H9 (cell line): ENCODE measurements at regions not wholly inside any gene's neighbourhood (a gene's known extent, or its start where the extent isn't known, plus 50 kb on each side); places are given as distances from the start of the nearest gene placed in this dataset.

Source experiments
- DNase-seq: peaks from one replicate; pipeline ENCODE4 v3.0.0-alpha.2; 2017
- H2AFZ ChIP-seq: one replicate; pipeline ENCODE4 v1.6.1; 2013; ENCODE audit warnings: mild to moderate bottlenecking, low read length, control low read depth, moderate library complexity
- H2AK5ac ChIP-seq: 2 replicates; pipeline ENCODE4 v1.6.1; 2013; ENCODE audit warnings: low read length, control low read depth, mixed read lengths; ENCODE audit not compliant: insufficient read length
- H2BK120ac ChIP-seq: one replicate; pipeline ENCODE4 v1.6.1; 2013; ENCODE audit warnings: low read depth, mild to moderate bottlenecking, low read length, control low read depth, inconsistent platforms; ENCODE audit not compliant: poor library complexity, severe bottlenecking
- H2BK12ac ChIP-seq: 2 replicates; pipeline ENCODE4 v1.6.1; 2013; ENCODE audit warnings: low read length, control low read depth, mixed read lengths, low read depth; ENCODE audit not compliant: insufficient read length
- H2BK15ac ChIP-seq: 2 replicates; pipeline ENCODE4 v1.6.1; 2013; ENCODE audit warnings: low read depth, low read length, control low read depth
- H2BK20ac ChIP-seq: one replicate; pipeline ENCODE4 v1.6.1; 2013; ENCODE audit warnings: low read depth, mild to moderate bottlenecking, low read length, control low read depth, inconsistent platforms; ENCODE audit not compliant: poor library complexity, severe bottlenecking
- H2BK5ac ChIP-seq: 2 replicates; pipeline ENCODE4 v1.6.1; 2013; ENCODE audit warnings: low read length, control low read depth, mixed read lengths; ENCODE audit not compliant: insufficient read length
- H3K14ac ChIP-seq: 2 replicates; pipeline ENCODE4 v1.6.1; 2013; ENCODE audit warnings: low read length, control low read depth; ENCODE audit not compliant: insufficient read depth
- H3K18ac ChIP-seq: 2 replicates; pipeline ENCODE4 v1.6.1; 2013; ENCODE audit warnings: low read depth, mild to moderate bottlenecking, mixed read lengths, low read length, control low read depth; ENCODE audit not compliant: insufficient read length
- H3K23ac ChIP-seq: 2 replicates; pipeline ENCODE4 v1.6.1; 2013; ENCODE audit warnings: low read length, control low read depth, mixed read lengths, low read depth; ENCODE audit not compliant: insufficient read length
- H3K23me2 ChIP-seq: 2 replicates; pipeline ENCODE4 v1.6.1; 2013; ENCODE audit warnings: low read depth, mild to moderate bottlenecking, mixed read lengths, low read length, control low read depth; ENCODE audit not compliant: insufficient read length, poor library complexity, severe bottlenecking
- H3K27ac ChIP-seq: 2 replicates; pipeline ENCODE4 v1.5.1; 2013; ENCODE audit warnings: low read length, control low read depth, mixed read lengths, low read depth; ENCODE audit not compliant: insufficient read length
- H3K27me3 ChIP-seq: 2 replicates; pipeline ENCODE4 v1.6.1; 2013; ENCODE audit warnings: low read length, control low read depth, inconsistent platforms; ENCODE audit not compliant: insufficient read depth
- H3K4ac ChIP-seq: 2 replicates; pipeline ENCODE4 v1.6.1; 2013; ENCODE audit warnings: low read depth, mild to moderate bottlenecking, control low read depth, inconsistent platforms, low read length, moderate library complexity
- H3K4me1 ChIP-seq: 2 replicates; pipeline ENCODE4 v1.6.1; 2013; ENCODE audit warnings: low read length, control low read depth, inconsistent platforms; ENCODE audit not compliant: insufficient read depth
- H3K4me2 ChIP-seq: 2 replicates; pipeline ENCODE4 v1.6.1; 2013; ENCODE audit warnings: low read length, control low read depth, mixed read lengths; ENCODE audit not compliant: insufficient read length, insufficient read depth
- H3K56ac ChIP-seq: 2 replicates; pipeline ENCODE4 v1.6.1; 2013; ENCODE audit warnings: low read depth, mild to moderate bottlenecking, mixed read lengths, low read length, control low read depth; ENCODE audit not compliant: insufficient read length
- H3K79me1 ChIP-seq: 2 replicates; pipeline ENCODE4 v1.6.1; 2013; ENCODE audit warnings: low read depth, mild to moderate bottlenecking, moderate library complexity, low read length, control low read depth, inconsistent platforms; ENCODE audit not compliant: insufficient read depth, poor library complexity, severe bottlenecking
- H3K79me2 ChIP-seq: 2 replicates; pipeline ENCODE4 v1.6.1; 2013; ENCODE audit warnings: low read length, control low read depth, inconsistent platforms; ENCODE audit not compliant: insufficient read depth
- H3K9ac ChIP-seq: 2 replicates; pipeline ENCODE4 v1.6.1; 2013; ENCODE audit warnings: low read length, control low read depth, mixed read lengths; ENCODE audit not compliant: insufficient read length; ENCODE audit errors: extremely low read depth
- H3K9me3 ChIP-seq: one replicate; pipeline ENCODE4 v1.6.1; 2013; ENCODE audit warnings: low read depth, low read length, inconsistent platforms; ENCODE audit not compliant: control insufficient read depth
- H3T11ph ChIP-seq: one replicate; pipeline ENCODE4 v1.6.1; 2013; ENCODE audit warnings: mild to moderate bottlenecking, low read length, control low read depth, inconsistent platforms
- H4K20me1 ChIP-seq: one replicate; pipeline ENCODE4 v1.6.1; 2013; ENCODE audit not compliant: control insufficient read depth, insufficient read length, insufficient read depth
- H4K5ac ChIP-seq: 2 replicates; pipeline ENCODE4 v1.6.1; 2013; ENCODE audit warnings: low read depth, mild to moderate bottlenecking, mixed read lengths, low read length, control low read depth; ENCODE audit not compliant: insufficient read length
- H4K8ac ChIP-seq: replicated peaks from 2 replicates; pipeline ENCODE4 v1.6.1; 2013; ENCODE audit warnings: low read length, control low read depth, mixed read lengths, low read depth; ENCODE audit not compliant: insufficient read length
- H4K91ac ChIP-seq: 2 replicates; pipeline ENCODE4 v1.6.1; 2013; ENCODE audit warnings: low read depth, mild to moderate bottlenecking, moderate library complexity, mixed read lengths, low read length, control low read depth; ENCODE audit not compliant: insufficient read length
- H3K27ac Mint-ChIP-seq, 3 experiments: 2 replicates in 2 of 3; 3 replicates in 1 of 3; pipeline ENCODE4 v1.8.0; 2020 to 2021; ENCODE audit warnings: mixed read lengths in 3 of 3, mild to moderate bottlenecking in 1 of 3, moderate library complexity in 1 of 3
- H3K27me3 Mint-ChIP-seq: 2 replicates; pipeline ENCODE4 v1.8.0; 2021; ENCODE audit warnings: low read depth, mild to moderate bottlenecking, moderate library complexity, mixed read lengths
- H3K36me3 Mint-ChIP-seq, 3 experiments: 2 replicates in 2 of 3; 3 replicates in 1 of 3; pipeline ENCODE4 v1.8.0; 2020 to 2021; ENCODE audit warnings: low read depth in 3 of 3, mixed read lengths in 3 of 3; ENCODE audit not compliant: insufficient read depth in 1 of 3
- H3K4me1 Mint-ChIP-seq, 2 experiments: 2 replicates each; pipeline ENCODE4 v1.8.0; 2020; ENCODE audit warnings: mixed read lengths in 2 of 2
- H3K4me3 Mint-ChIP-seq, 2 experiments: 2 replicates in 1 of 2; 3 replicates in 1 of 2; pipeline ENCODE4 v1.8.0; 2020 to 2021; ENCODE audit warnings: mild to moderate bottlenecking in 2 of 2, mixed read lengths in 2 of 2, moderate library complexity in 1 of 2
- H3K9me3 Mint-ChIP-seq, 2 experiments: 2 replicates in 1 of 2; 3 replicates in 1 of 2; pipeline ENCODE4 v1.8.0; 2020; ENCODE audit warnings: mild to moderate bottlenecking in 2 of 2, mixed read lengths in 2 of 2, moderate library complexity in 1 of 2
- CTCF ChIP-seq: fragments of 200-600 bp; sonication (generic); conservative IDR thresholded peaks from 3 replicates; pipeline ENCODE4 v1.8.0; 2021; ENCODE audit warnings: antibody characterized with exemption, mild to moderate bottlenecking
- WGBS: extraction: QIAGEN DNeasy Blood & Tissue Kit; methylation state at CpG from one replicate; pipeline ENCODE4 v1.1.7; 2013; ENCODE audit warnings: missing lambda C conversion rate, low lambda C conversion rate, mixed read lengths; ENCODE audit not compliant: insufficient read length; ENCODE audit errors: extremely low coverage; 5-methylcytosine and 5-hydroxymethylcytosine counted together

GRCh38 chr18:5646739-5647138, 102.9 kb upstream of the EPB41L3 start:
- no peak for TF ChIP-seq CTCF
- Histone ChIP-seq H3K56ac (no peak overlapping the region), H3T11ph (no peak overlapping the region), H3K18ac (no peak overlapping the region), H2BK12ac (no peak overlapping the region), H3K9me3 (no peaks in the 10 kb centered on the region), H3K4ac (no peak overlapping the region), H3K27me3 (no peaks in the 10 kb centered on the region), H3K14ac (no peak overlapping the region), H3K4me2 (no peak overlapping the region), H2BK5ac (no peak overlapping the region), H3K79me2 (no peaks in the 10 kb centered on the region), H3K9ac (no peak overlapping the region), H4K5ac (no peak overlapping the region), H4K20me1 (no peaks in the 10 kb centered on the region), H3K23me2 (no peaks in the 10 kb centered on the region), H4K8ac (no peak overlapping the region), H3K79me1 (no peaks in the 10 kb centered on the region), H3K23ac (no peak overlapping the region), H2BK15ac (no peak overlapping the region), H2AFZ (no peak overlapping the region), H2BK20ac (no peak overlapping the region), H2BK120ac (no peak overlapping the region), H2AK5ac (no peak overlapping the region), H4K91ac (no peak overlapping the region), H3K4me1 (peaks cover 5% of the 10 kb centered on the region; the same call in 1 of the 2 replicates), H3K27ac (no peak overlapping the region)
- Mint-ChIP-seq H3K9me3 (peaks cover 0 to 4% of the 10 kb centered on the region in 2 experiments; a peak in 2 of 5 replicates), H3K4me1 (peaks cover 22 to 27% of the 10 kb centered on the region in 2 experiments), H3K27ac (no peak overlapping the region), H3K4me3 (no peak overlapping the region), H3K27me3 (no peaks in the 10 kb centered on the region), H3K36me3 (0 out of 7 replicates have a peak, but pooled peaks cover 0 to 5% (median 0%) of the 10 kb centered on the region in 3 experiments)
- WGBS: no CpG with 5 or more reads among the region's 3 CpGs
- DNase-seq: no peak
